HEK293 (cell line): ENCODE measurements at regions not wholly inside any gene's neighbourhood (a gene's known extent, or its start where the extent isn't known, plus 50 kb on each side); places are given as distances from the start of the nearest gene placed in this dataset.

Experiments used
- YY1 ChIP-seq: fragments of 450-650 bp; formaldehyde crosslinking; IDR thresholded peaks from 2 replicates; pipeline ENCODE4 v1.5.1; 2018; ENCODE audit warnings: missing biosample characterization, missing genetic modification characterization
- ZNF558 ChIP-seq: fragments of 450-650 bp; formaldehyde crosslinking; IDR thresholded peaks from 2 replicates; pipeline ENCODE4 v1.5.1; 2016; ENCODE audit warnings: missing biosample characterization, missing genetic modification characterization

- TF ChIP-seq YY1, result no peak
- no peak for TF ChIP-seq ZNF558
Measured at GRCh38 chr19:31179471-31179852, 169.8 kb downstream of the TSHZ3 start.
